ENCODE measurements at regions not wholly inside any gene's neighbourhood (a gene's known extent, or its start where the extent isn't known, plus 50 kb on each side); places are given as distances from the start of the nearest gene placed in this dataset.

- POLR2A ChIA-PET, result no interaction called here
- Histone ChIP-seq H3K4me1 (no peaks in the 10 kb centered on the region), H3K4me2 (no peak overlapping the region), H3K4me3 (no peak overlapping the region), H3K9me3 (no peaks in the 10 kb centered on the region; the same call in 2 of the 3 replicates), H3K27ac (no peak overlapping the region)
- FAIRE-seq, result no peak
- CTCF ChIA-PET, result no interaction called here
- DNase-seq (ENCODE audit: low read depth in 1 of 2, low spot score in 1 of 2), result no peak
- TF ChIP-seq RNF2 (IDR thresholded peaks at IDR 0.05; ENCODE audit: borderline replicate concordance, low read depth) (no peak), ZNF302 (CRISPR knock-in tag; IDR thresholded peaks at IDR 0.05) (no peak), FOXS1 (CRISPR knock-in tag; IDR thresholded peaks at IDR 0.05) (no peak), ELK1 (IDR thresholded peaks at IDR 0.05; ENCODE audit: low read depth, low read length) (no peak), EP300 (IDR thresholded peaks at IDR 0.05) (no peak), RARB (CRISPR knock-in tag; IDR thresholded peaks at IDR 0.05) (no peak), HES2 (IDR thresholded peaks at IDR 0.05) (no peak), EHF (CRISPR knock-in tag; IDR thresholded peaks at IDR 0.05) (no peak), JUNB (IDR thresholded peaks at IDR 0.05) (no peak), CHD2 (IDR thresholded peaks at IDR 0.05; ENCODE audit: low read length, partially characterized antibody) (no peak), HDAC2 (IDR thresholded peaks at IDR 0.05) (no peak), POLR2AphosphoS2 (conservative IDR thresholded peaks at IDR 0.05; ENCODE audit: low read length) (no peak)
- TF ChIP-seq, protein P1, sequence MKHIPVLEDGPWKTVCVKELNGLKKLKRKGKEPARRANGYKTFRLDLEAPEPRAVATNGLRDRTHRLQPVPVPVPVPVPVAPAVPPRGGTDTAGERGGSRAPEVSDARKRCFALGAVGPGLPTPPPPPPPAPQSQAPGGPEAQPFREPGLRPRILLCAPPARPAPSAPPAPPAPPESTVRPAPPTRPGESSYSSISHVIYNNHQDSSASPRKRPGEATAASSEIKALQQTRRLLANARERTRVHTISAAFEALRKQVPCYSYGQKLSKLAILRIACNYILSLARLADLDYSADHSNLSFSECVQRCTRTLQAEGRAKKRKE (CRISPR knock-in tag; IDR thresholded peaks at IDR 0.05; ENCODE audit: low read depth), result no peak
- WGBS (ENCODE audit: missing lambda C conversion rate), result 0% methylated on average over 4 of the region's 4 CpGs
- ATAC-seq, result no peak
Observed at GRCh38 chrX:65241059-65241721, 264.9 kb upstream of the ZC4H2 start.

DNA sequence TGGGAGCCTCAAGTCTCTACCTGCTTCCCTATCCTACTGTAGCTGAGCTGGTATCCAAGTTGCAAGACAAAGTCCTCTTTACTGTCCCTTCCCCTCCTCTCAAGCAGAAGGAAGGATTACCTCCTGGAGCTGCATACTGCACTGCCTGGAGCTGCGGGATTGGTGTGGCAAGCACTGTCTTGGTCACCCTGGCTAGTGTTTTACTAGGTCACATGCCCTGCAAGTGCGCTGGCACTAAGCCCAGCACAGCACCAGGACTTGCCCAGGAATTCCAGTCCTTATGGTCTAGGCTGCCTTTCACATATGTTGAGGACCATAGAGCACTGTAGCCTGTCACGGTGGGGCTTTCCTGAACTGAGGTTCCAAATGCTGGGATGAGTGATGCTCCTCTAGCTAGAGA is 227.3 kb upstream of the ZC4H2 start:
- no peaks in the 10 kb centered on the region for H3K9me3 ChIP-seq
- no peak for TF ChIP-seq CHD2 (IDR thresholded peaks at IDR 0.05; ENCODE audit: low read length, partially characterized antibody)
- no peak for TF ChIP-seq HOXA7 (CRISPR knock-in tag; IDR thresholded peaks at IDR 0.05)
- H3K4me3 ChIP-seq, result no peak overlapping the region
- no peak for ATAC-seq
- ChIA-PET POLR2A (no interaction called here), CTCF (no interaction called here)
- no peak overlapping the region for H3K27ac ChIP-seq
- no peak for FAIRE-seq
- no peak overlapping the region for H3K4me2 ChIP-seq
- no peak for DNase-seq (ENCODE audit: low read depth in 1 of 2, low spot score in 1 of 2)
- H3K4me1 ChIP-seq, result no peaks in the 10 kb centered on the region
- 0% methylated on average over 1 of the region's 3 CpGs for WGBS (ENCODE audit: missing lambda C conversion rate)

- Histone ChIP-seq H3K4me3 (no peak overlapping the region), H3K4me1 (no peaks in the 10 kb centered on the region), H3K27ac (no peak overlapping the region), H3K4me2 (no peak overlapping the region), H3K9me3 (no peaks in the 10 kb centered on the region)
- DNase-seq (ENCODE audit: low read depth in 1 of 2, low spot score in 1 of 2), result peak; percentile 1 to 8
- POLR2A ChIA-PET, result no interaction called here
- TF ChIP-seq RAD21 (conservative IDR thresholded peaks at IDR 0.05 in 1 of 2, IDR thresholded peaks at IDR 0.05 in 1 of 2) (0 out of 5 replicates have a peak, but pooled peaks of 1 of the 2 experiments have one; percentile 2), ELK1 (IDR thresholded peaks at IDR 0.05; ENCODE audit: low read depth, low read length) (no peak), HMGXB4 (CRISPR knock-in tag; IDR thresholded peaks at IDR 0.05; ENCODE audit: borderline replicate concordance) (no peak)
- 10% methylated on average over 12 of the region's 14 CpGs for WGBS (ENCODE audit: missing lambda C conversion rate)
- ATAC-seq, result peak in 1 of 2 experiments; percentile 77; a peak in 3 of 6 replicates
- CTCF ChIA-PET, result no interaction called here
- no peak for FAIRE-seq
Observed at GRCh38 chrX:65196758-65197360, 220.6 kb upstream of the ZC4H2 start.
